PFSK-1 (cell line): ENCODE measurements at regions not wholly inside any gene's neighbourhood (a gene's known extent, or its start where the extent isn't known, plus 50 kb on each side); places are given as distances from the start of the nearest gene placed in this dataset.

Experiments used
- POLR2AphosphoS5 ChIP-seq: IDR thresholded peaks from 2 replicates; pipeline ENCODE4 v1.6.1; 2012; ENCODE audit warnings: low read depth, mild to moderate bottlenecking, control low read depth, low read length, moderate library complexity
- SIN3A ChIP-seq: IDR thresholded peaks from 2 replicates; pipeline ENCODE4 v1.6.1; 2012; ENCODE audit warnings: mild to moderate bottlenecking, low read length, moderate library complexity, borderline replicate concordance; ENCODE audit not compliant: insufficient read depth
- TAF1 ChIP-seq: IDR thresholded peaks from 2 replicates; pipeline ENCODE4 v1.6.1; 2012; ENCODE audit warnings: low read length, control low read depth, borderline replicate concordance; ENCODE audit not compliant: insufficient read depth

GRCh38 chr2:217085543-217085942, 225.7 kb upstream of the TNP1 start:
- no peak for TF ChIP-seq SIN3A
- TF ChIP-seq POLR2AphosphoS5: no peak
- no peak for TF ChIP-seq TAF1
